RWPE2 (cell line): ENCODE measurements at regions not wholly inside any gene's neighbourhood (a gene's known extent, or its start where the extent isn't known, plus 50 kb on each side); places are given as distances from the start of the nearest gene placed in this dataset.
A peak's percentile ranks its signal among the peaks of the same experiment; 100 is the strongest.

ENCODE experiments used
- ATAC-seq: fragments of 200-7000 bp; cut with Tn5 transposase; 3 replicates; pipeline ENCODE4 v1.9.1; 2021; ENCODE audit warnings: low read depth
- DNase-seq: peaks from one replicate; pipeline ENCODE4 v3.0.0-alpha.2; 2020; ENCODE audit warnings: low spot score
- H3K27ac ChIP-seq: fragments of 450-650 bp; 2 replicates; pipeline ENCODE4 v1.5.1; 2017; ENCODE audit warnings: mild to moderate bottlenecking; ENCODE audit not compliant: poor library complexity, severe bottlenecking
- H3K27me3 ChIP-seq: fragments of 250-450 bp; sonication (Bioruptor Pico); 2 replicates; pipeline ENCODE4 v1.5.1; 2021; ENCODE audit warnings: mild to moderate bottlenecking, moderate library complexity; ENCODE audit not compliant: insufficient read depth, poor library complexity, severe bottlenecking
- H3K36me3 ChIP-seq: fragments of 250-450 bp; sonication (Bioruptor Pico); 2 replicates; pipeline ENCODE4 v1.5.1; 2020; ENCODE audit warnings: low read depth, mild to moderate bottlenecking, moderate library complexity
- H3K4me1 ChIP-seq: fragments of 250-450 bp; sonication (Bioruptor Pico); 2 replicates; pipeline ENCODE4 v1.5.1; 2021; ENCODE audit warnings: mild to moderate bottlenecking, moderate library complexity; ENCODE audit not compliant: insufficient read depth, poor library complexity, severe bottlenecking
- H3K4me3 ChIP-seq: fragments of 250-450 bp; sonication (Bioruptor Pico); 2 replicates; pipeline ENCODE4 v1.5.1; 2021; ENCODE audit warnings: mild to moderate bottlenecking, moderate library complexity; ENCODE audit not compliant: severe bottlenecking
- H3K9me3 ChIP-seq: fragments of 250-450 bp; sonication (Bioruptor Pico); 2 replicates; pipeline ENCODE4 v1.5.1; 2021; ENCODE audit warnings: mild to moderate bottlenecking, moderate library complexity; ENCODE audit not compliant: severe bottlenecking
- CTCF ChIP-seq: fragments of 450-650 bp; IDR thresholded peaks from one replicate; pipeline ENCODE4 v1.5.1; 2017; ENCODE audit warnings: mild to moderate bottlenecking, moderate library complexity; ENCODE audit not compliant: poor library complexity, severe bottlenecking

- DNase-seq (no peak), ATAC-seq (peak; percentile 98)
- no peaks in the 10 kb centered on the region for H3K9me3 ChIP-seq
- no peak overlapping the region for H3K27ac ChIP-seq
- peaks cover 8% of the 10 kb centered on the region for H3K4me1 ChIP-seq
- TF ChIP-seq CTCF = no peak
- no peaks in the 10 kb centered on the region for H3K36me3 ChIP-seq
- no peak overlapping the region for H3K4me3 ChIP-seq
- no peaks in the 10 kb centered on the region for H3K27me3 ChIP-seq
Measured at GRCh38 chr3:81249540-81250029, 511.9 kb downstream of the GBE1 start.

- ATAC-seq = no peak
- TF ChIP-seq CTCF = no peak
- Histone ChIP-seq H3K36me3 (no peaks in the 10 kb centered on the region), H3K4me3 (no peak overlapping the region), H3K4me1 (peaks cover 8% of the 10 kb centered on the region), H3K27me3 (no peaks in the 10 kb centered on the region), H3K27ac (no peak overlapping the region), H3K9me3 (no peaks in the 10 kb centered on the region)
- DNase-seq = no peak
Measured at GRCh38 chr3:81245501-81245900, 515.9 kb downstream of the GBE1 start.

GRCh38 chr3:81245043-81245442 is 516.4 kb downstream of the GBE1 start:
- Histone ChIP-seq H3K9me3 (no peaks in the 10 kb centered on the region), H3K27ac (no peak overlapping the region), H3K27me3 (no peaks in the 10 kb centered on the region), H3K36me3 (no peaks in the 10 kb centered on the region), H3K4me3 (no peak overlapping the region), H3K4me1 (peaks cover 8% of the 10 kb centered on the region)
- no peak for TF ChIP-seq CTCF
- no peak for DNase-seq
- no peak for ATAC-seq

- Histone ChIP-seq H3K27me3 (no peaks in the 10 kb centered on the region), H3K27ac (no peak overlapping the region), H3K4me1 (peaks cover 2% of the 10 kb centered on the region), H3K36me3 (no peaks in the 10 kb centered on the region), H3K4me3 (no peak overlapping the region), H3K9me3 (no peaks in the 10 kb centered on the region)
- no peak for TF ChIP-seq CTCF
- ATAC-seq = no peak
- DNase-seq = no peak
Measured at GRCh38 chr3:81244231-81244630, 517.2 kb downstream of the GBE1 start.

GRCh38 chr3:81242871-81243270 is 518.6 kb downstream of the GBE1 start:
- Histone ChIP-seq H3K4me1 (no peaks in the 10 kb centered on the region), H3K4me3 (no peak overlapping the region), H3K36me3 (no peaks in the 10 kb centered on the region), H3K9me3 (no peaks in the 10 kb centered on the region), H3K27me3 (no peaks in the 10 kb centered on the region), H3K27ac (no peak overlapping the region)
- TF ChIP-seq CTCF = peak; percentile 54
- no peak for DNase-seq
- ATAC-seq = 0 out of 3 replicates have a peak, but pooled peaks have one; percentile 50
